ENCODE measurements at regions not wholly inside any gene's neighbourhood (a gene's known extent, or its start where the extent isn't known, plus 50 kb on each side); places are given as distances from the start of the nearest gene placed in this dataset.

GRCh38 chr3:104412608-104413580, 953.8 kb upstream of the ALCAM start:
- TF ChIP-seq CTCF (IDR thresholded peaks at IDR 0.05) (no peak), POLR2A (IDR thresholded peaks at IDR 0.05) (no peak)
